Activated CD4-positive, CD25-positive, alpha-beta regulatory T cell treated with anti-CD3 and anti-CD28 coated beads, Interleukin-2, amount 50 U/mL, for 24 hours (primary cell): ENCODE measurements at regions not wholly inside any gene's neighbourhood (a gene's known extent, or its start where the extent isn't known, plus 50 kb on each side); places are given as distances from the start of the nearest gene placed in this dataset.

Experiments
- ATAC-seq, 2 donors: fragments of 150-1000 bp; cut with Tn5 transposase; one replicate each; pipeline ENCODE4 v1.10.0; 2021; ENCODE audit warnings: mild to moderate bottlenecking in 1 of 2, moderate library complexity in 1 of 2

DNA sequence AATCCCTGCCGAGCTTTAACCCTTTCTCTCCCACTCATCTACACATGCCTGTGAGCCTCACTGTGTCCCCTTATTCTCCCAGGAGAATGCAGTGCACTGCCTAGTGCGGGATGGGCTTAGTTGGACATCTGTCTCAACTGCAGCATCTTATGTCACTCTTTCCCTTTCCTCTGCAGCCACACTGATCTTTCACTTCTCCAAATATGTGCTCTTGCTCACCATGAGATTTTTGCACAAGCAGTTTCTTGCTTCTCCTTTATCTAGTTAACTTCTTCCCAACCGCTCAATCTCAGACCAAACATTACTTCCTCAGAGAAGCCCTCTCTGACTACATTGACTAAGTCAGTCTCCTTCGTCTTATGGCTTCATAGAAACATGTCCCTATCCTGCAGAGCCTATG is 292.3 kb downstream of the KBTBD8 start:
- ATAC-seq = no peak

DNA sequence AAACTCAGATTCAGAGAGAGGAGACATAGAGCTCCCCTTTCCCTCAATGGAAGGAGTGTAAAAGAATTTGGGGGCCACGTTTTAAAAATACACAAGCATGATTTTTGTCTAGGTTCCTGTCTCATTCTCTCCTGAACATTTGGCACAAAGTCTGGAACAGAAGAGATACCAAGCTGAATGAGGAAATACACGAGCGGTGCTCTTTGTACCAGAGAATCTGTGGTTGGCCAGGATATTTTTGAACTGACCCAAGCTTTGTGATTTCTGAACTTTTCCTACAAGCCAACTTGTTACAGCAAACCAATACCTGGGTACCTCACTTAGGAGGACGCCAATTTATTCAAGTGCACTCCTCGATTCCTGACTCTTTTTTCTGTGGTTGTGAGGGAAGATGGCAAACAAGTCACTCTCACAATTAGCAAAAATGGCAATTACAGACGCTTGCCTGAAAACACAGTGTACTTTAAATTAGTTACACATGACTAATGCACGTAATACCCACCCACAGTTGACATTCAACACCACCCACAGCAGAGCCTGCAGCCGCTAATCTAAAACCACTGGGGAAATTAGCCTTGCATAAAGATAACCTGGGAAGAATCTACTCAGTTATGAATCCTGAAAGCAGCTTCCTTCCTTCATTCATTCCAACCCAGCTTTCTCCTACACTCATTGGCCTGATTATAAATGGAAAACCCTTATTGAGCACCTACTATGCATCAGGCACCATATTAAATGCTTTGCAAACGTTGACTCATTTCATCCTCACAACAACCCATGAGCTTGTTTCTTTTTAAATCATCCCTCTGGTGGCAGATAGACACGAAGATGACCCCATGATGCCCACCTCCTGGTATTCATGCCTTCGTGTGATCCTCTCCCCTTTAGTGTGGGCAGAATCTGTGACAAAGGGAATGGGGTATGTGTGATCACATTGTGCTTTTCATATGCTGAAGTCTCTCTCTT is 293.5 kb downstream of the KBTBD8 start:
- no peak for ATAC-seq

DNA sequence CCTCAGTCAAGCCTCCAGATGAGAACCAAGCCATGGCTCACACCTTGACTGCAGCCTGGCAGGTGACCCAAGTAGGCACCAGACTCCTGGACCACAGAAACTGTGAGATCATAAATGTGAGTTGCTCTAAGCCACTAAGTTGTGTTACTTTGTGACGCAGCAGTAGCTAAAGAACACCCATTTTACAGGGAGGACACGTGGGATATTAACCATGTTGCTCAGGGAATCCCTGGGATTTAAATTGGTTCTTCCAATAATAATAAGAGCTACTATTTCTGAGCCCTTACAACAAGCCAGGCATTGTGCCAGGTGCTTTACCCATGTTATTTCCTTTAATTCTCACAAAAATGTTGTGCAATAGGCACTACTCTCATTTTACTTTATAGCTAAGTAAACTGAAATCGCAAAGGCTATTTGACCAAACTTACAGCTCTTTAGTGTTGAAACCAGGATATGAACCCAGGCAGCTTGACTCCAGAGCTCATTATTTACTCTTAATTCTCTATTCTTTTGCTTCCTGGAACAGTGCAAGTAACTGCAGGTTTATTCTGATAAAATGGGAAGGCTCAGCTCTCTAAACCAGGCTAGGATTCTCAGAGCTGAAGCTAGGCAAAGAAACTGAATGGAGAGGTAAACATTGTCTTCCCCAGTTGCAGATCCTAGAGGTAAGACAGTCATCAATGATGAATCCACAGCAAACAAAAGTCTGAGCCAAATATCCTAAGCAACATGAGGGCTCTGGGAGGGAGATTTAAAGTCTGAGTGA is 294.4 kb downstream of the KBTBD8 start:
- ATAC-seq = no peak

DNA sequence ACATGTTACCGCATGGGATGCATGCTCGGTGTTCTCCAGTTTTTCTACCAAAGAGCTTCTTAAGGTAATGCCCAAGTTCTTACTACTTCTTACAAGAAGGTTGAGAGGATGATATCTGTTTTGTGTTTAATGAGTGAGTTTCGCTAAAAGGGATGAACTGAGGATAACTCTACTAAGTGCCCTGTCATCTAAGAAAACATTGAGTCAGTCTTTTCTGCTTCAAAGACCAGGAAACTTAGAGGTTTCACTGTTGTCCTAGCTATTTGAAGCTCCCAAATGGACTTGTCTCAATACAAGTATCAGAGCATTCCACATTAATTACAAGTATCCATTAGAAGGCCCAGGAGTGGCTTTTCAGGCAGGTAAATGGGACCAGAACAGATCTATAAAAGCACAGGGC is 296.2 kb downstream of the KBTBD8 start:
- no peak for ATAC-seq

DNA sequence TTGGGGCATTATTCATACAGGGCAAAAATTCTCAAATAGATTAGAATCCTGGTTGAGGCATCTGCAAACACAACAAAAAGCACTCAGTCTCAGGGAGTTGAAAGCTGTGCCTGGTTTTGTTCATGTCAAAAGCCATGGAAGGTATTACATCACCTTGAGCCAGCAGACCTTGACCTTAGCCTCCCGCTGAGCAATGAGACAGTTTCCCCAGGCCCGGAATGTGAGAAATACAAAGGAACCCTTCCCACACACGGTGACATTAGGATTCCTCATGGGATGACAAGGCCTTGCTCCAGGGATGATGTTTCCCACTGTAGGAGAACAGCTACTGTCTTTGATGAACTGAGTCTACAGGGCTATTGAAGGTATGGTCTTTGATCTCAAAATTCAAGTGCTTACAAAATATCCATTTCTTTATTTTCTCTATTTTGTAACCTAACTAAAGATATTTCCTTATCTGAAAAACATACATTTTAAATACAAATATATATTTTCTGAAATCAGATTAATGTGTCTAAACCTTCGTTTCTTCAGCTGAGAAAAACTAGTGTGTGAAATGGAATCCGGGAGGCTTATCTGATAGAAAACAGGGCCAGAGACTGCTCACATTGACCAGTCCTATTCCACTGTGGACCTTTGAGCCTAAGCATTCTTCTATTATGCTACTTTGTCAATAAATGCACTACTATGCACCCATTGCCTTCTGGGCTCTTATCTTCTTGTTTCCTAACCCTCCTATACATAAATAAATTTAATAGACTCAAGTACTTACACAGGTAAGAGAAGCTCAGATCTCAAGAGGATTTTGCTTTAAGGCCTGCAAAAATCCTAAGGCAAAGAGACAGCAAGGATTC is 298.2 kb downstream of the KBTBD8 start:
- no peak for ATAC-seq

DNA sequence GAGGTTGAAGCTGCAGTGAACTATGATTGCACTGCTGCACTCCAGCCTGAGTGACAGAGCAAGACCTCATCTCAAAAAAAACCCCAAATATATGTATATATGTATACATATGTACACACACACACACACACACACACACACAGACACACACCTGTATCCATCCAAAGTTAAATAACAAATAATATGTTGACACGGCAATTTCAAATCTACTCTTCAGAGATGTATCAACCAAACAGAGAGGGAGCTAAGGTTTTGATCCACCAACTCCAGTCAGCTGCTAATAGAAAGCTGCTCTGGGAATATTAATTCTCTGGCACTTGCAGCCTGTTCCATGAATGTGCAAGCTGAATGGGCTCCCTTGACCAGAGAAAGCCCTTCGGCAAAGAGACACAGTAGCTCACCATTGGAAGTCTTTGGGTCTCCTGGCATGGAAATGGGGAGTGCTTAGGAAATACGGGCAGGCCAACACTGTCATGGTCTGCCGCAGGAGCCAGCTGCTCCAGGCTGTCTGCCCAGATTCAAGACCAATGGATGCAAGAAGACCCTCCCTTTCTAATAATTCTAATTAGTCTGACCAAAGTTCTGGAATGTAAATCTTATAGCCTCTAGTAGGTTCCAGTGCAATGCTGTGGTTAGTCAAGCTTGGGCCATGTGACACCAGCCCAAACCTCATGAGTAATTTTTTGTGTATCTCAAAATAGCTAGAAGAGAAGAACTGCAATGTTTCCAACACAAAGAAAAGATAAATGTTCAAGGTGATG is 299.8 kb downstream of the KBTBD8 start:
- ATAC-seq = no peak

DNA sequence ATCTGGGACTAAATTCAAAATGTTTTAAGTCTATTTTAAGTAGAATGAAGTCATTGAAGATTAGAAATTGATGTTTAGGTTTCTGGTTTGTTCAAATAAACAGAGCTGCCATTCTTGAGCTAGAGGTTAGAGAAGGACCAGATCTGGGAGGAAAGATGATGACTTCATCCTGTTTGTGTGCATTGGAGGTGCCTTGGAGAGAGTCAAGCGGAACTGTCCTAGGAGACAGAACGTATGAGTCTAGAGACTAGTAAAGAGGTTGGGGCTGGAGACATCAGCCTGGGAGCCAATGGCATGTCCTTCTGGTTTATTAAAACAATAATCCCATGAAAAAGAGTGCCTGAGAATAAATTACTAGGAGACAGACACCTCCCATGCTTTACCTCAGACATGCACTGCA is 303.4 kb downstream of the KBTBD8 start:
- ATAC-seq = no peak

DNA sequence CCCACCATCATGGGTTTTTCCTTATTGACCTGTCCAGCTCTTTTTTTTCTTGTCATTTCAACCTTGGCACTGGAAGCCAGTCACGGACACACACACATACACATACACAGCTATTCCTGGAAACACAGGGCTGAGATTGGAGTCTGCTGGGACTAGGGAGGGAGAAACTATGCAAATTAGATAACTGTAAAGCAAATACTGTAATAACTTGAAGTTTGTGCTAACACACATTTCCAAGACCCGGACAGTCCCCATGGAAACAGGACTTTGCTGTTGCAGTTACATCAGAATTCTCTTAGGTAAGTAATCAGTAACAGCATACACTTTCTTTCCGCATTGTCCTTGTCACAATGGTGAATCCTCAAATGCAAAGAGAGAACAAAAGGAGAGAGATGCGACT is 304.4 kb downstream of the KBTBD8 start:
- no peak for ATAC-seq

DNA sequence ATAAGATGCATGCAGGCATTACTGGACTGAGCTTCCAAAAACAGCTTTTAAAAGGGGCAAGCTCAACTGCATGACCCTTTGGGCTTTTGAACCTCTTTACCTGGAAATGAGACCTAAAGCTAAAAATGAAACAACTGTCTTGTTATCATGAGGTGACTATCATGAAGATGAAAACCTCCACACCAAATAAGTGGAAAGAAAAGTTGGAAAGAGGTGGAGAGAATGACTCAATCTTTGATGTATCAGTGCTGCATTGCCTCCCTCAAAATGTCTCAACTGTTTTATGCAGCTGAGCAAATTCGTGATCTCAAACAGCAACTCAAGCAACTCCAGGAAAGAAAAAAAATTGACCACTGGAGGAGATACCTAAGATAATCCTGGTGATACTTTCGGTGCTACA is 307.1 kb downstream of the KBTBD8 start:
- no peak for ATAC-seq

DNA sequence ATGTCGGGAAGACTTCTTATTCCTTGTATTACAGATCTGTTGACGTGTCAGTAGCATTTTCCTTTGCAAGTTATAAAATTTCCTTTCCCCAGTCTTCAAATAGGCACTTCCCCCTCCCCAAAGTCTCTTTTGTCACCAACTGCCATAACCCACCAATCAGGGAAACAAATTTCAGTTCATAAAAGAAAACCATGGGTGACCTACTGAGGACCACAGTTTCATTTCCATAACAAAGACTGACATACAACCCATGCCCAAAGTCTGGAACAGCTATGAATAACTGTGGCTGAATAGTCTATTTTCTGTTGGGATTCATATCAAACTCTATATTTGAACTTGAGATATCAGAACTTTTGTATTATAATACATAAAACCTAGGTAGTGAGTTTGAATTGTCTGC is 307.8 kb downstream of the KBTBD8 start:
- ATAC-seq = no peak

DNA sequence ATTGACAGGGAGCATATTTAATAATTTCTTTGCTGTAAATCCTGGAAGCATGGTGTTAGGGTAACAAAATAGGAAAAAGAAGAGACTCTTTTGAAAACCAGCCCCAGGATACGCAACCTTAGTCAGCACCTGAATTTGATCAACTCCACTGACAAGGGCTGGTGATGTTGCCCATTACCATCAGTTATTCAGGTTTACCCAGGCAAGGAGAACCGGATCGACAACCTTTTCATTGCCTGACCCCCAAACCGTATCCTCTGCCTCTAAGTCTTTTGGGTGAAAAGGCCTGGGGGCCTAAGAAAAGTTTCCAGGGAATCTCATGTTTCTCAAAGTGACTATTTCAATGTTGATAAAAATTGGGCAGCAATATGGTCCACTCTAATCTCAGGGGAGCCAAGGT is 313.3 kb downstream of the KBTBD8 start:
- ATAC-seq = no peak

DNA sequence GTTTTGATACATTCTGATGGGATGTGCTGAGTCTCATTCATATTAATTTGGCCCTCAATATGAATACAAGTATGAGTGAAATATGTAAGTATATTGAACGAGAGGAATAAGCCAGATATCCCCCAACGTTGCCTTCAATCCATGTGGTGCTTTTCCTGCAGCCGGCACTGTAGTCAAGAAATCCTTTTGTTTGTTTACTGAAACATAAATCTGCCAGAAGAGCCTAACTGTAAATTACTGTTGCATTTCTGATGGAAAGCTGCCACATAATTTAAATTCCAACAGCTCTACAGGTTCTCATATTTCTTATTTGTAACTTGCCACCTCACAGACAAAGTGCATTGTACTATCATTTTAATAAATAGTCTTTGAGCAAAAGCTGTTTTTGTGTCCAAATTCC is 314.0 kb downstream of the KBTBD8 start:
- ATAC-seq = no peak

DNA sequence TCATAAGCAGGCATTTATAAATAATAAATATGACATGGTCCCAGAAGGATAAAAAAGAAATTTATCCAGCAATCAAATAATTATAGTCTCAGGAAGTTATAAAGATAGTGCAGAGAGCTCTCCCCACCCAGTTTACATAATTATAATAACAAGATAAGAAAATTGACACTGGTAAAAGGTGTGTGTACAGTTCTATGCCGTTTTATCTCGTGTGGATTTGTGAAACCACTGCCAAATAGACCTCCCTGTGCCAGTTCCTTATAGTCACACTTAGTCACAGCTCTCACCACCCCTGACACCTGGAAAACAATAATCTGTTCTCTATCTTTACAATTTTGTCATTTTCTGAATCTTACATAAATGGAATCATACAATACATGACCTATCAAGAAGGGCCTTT is 320.1 kb downstream of the KBTBD8 start:
- no peak for ATAC-seq

DNA sequence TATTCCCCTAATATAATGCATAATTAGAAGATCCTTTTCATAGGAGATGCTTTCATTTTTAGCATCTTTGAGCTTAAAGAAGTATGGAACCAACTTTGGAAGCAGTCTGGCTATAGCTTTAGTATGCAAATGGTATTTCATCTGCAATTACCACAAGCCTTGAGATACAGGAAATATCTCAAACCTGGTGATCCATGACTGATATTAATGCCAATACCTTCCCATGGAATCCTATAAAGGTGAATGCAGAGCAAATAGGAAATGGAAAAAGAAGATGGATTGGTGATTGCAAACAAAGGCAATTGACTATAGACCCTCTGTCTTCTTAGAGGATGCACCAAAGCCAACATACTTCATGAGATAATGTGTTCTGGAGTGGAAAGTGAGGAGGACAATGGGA is 326.4 kb downstream of the KBTBD8 start:
- no peak for ATAC-seq
